Stimulated activated CD4-positive, alpha-beta T cell treated with anti-CD3 and anti-CD28 coated beads, Interleukin-15, amount 100 ng/mL, for 1 hour (primary cell): ENCODE measurements at regions not wholly inside any gene's neighbourhood (a gene's known extent, or its start where the extent isn't known, plus 50 kb on each side); places are given as distances from the start of the nearest gene placed in this dataset.
"Not testable (repeated sequence)": the region's sequence is repeated elsewhere in the genome, so short reads cannot be mapped to it uniquely, and the experiment has no call there.

ENCODE experiments used
- DNase-seq, 2 donors: peaks; one replicate each; pipeline ENCODE4 v3.0.0-alpha.2; 2020; ENCODE audit warnings: low read depth in 1 of 2, low spot score in 1 of 2

GRCh38 chr7:36064676-36065075 lies 88.4 kb upstream of the EEPD1 start:
- no peak for DNase-seq

GRCh38 chr7:36065563-36066342 lies 87.3 kb upstream of the EEPD1 start:
- not testable (repeated sequence) for DNase-seq

GRCh38 chr7:36066343-36066664 lies 86.8 kb upstream of the EEPD1 start:
- no peak for DNase-seq

- no peak for DNase-seq
These were observed 82.8 kb upstream of the EEPD1 start for GRCh38 chr7:36070230-36070629.

GRCh38 chr7:36071605-36072004 lies 81.4 kb upstream of the EEPD1 start:
- no peak for DNase-seq

GRCh38 chr7:36072620-36073019 lies 80.4 kb upstream of the EEPD1 start:
- no peak for DNase-seq

GRCh38 chr7:36075561-36075960 lies 77.5 kb upstream of the EEPD1 start:
- DNase-seq, result no peak

GRCh38 chr7:36076074-36076473 lies 77.0 kb upstream of the EEPD1 start:
- no peak for DNase-seq

GRCh38 chr7:36078816-36079360 lies 74.2 kb upstream of the EEPD1 start:
- DNase-seq, result no peak

GRCh38 chr7:36079446-36080025 lies 73.5 kb upstream of the EEPD1 start:
- DNase-seq, result no peak

- no peak for DNase-seq
These were observed 72.2 kb upstream of the EEPD1 start for GRCh38 chr7:36080843-36081242.

- no peak for DNase-seq
These were observed 70.8 kb upstream of the EEPD1 start for GRCh38 chr7:36082216-36082615.

GRCh38 chr7:36082910-36083309 lies 70.1 kb upstream of the EEPD1 start:
- no peak for DNase-seq

GRCh38 chr7:36083626-36084380 lies 69.3 kb upstream of the EEPD1 start:
- DNase-seq, result no peak

- no peak for DNase-seq
These were observed 68.5 kb upstream of the EEPD1 start for GRCh38 chr7:36084485-36085091.

GRCh38 chr7:36085096-36085495 lies 68.0 kb upstream of the EEPD1 start:
- DNase-seq, result no peak

GRCh38 chr7:36086571-36086970 lies 66.5 kb upstream of the EEPD1 start:
- no peak for DNase-seq

GRCh38 chr7:36088553-36088952 lies 64.5 kb upstream of the EEPD1 start:
- DNase-seq, result no peak

- DNase-seq, result no peak
These were observed 64.1 kb upstream of the EEPD1 start for GRCh38 chr7:36088966-36089365.

GRCh38 chr7:36090976-36091873 lies 61.8 kb upstream of the EEPD1 start:
- no peak for DNase-seq

- DNase-seq, result no peak
These were observed 61.2 kb upstream of the EEPD1 start for GRCh38 chr7:36091874-36092176.
